Hepatocyte (in vitro differentiated cells): ENCODE measurements at regions not wholly inside any gene's neighbourhood (a gene's known extent, or its start where the extent isn't known, plus 50 kb on each side); places are given as distances from the start of the nearest gene placed in this dataset.

Experiments used
- CTCF ChIP-seq: fragments of 200-600 bp; sonication (generic); IDR thresholded peaks from 2 replicates; pipeline ENCODE4 v1.5.1; 2016; ENCODE audit warnings: antibody characterized with exemption, mild to moderate bottlenecking; ENCODE audit not compliant: poor library complexity
- EZH2 ChIP-seq: fragments of 200-600 bp; sonication (generic); IDR thresholded peaks from 2 replicates; pipeline ENCODE4 v1.6.1; 2016; ENCODE audit warnings: antibody characterized with exemption, mild to moderate bottlenecking, borderline replicate concordance
- EZH2phosphoT487 ChIP-seq: fragments of 200-600 bp; sonication (generic); IDR thresholded peaks from one replicate; pipeline ENCODE4 v1.6.1; 2018; ENCODE audit warnings: antibody characterized with exemption, mild to moderate bottlenecking, low read depth, moderate library complexity; ENCODE audit not compliant: unreplicated experiment, severe bottlenecking

- TF ChIP-seq CTCF (no peak), EZH2 (no peak), EZH2phosphoT487 (no peak)
These were observed 776.8 kb downstream of the BCL11A start for GRCh38 chr2:59776726-59777008.
